Lower leg skin (tissue), 3 donors: ENCODE measurements at regions not wholly inside any gene's neighbourhood (a gene's known extent, or its start where the extent isn't known, plus 50 kb on each side); places are given as distances from the start of the nearest gene placed in this dataset.

Source experiments
- CTCF ChIP-seq, 3 donors: fragments of 450-650 bp; IDR thresholded peaks; one replicate each; pipeline ENCODE4 v1.5.1; 2016; ENCODE audit warnings: antibody characterized with exemption in 3 of 3, mild to moderate bottlenecking in 3 of 3, moderate library complexity in 2 of 3
- POLR2A ChIP-seq, 2 donors: fragments of 450-650 bp; IDR thresholded peaks; one replicate each; pipeline ENCODE4 v1.6.1; 2016 to 2017; ENCODE audit warnings: antibody characterized with exemption in 2 of 2, mild to moderate bottlenecking in 1 of 2, moderate library complexity in 1 of 2

- TF ChIP-seq POLR2A (IDR thresholded peaks at IDR 0.05) (no peak), CTCF (IDR thresholded peaks at IDR 0.05) (no peak)
Observed at GRCh38 chr20:9971746-9972145, 63.0 kb upstream of the ANKEF1 start.
